K562 (cell line): ENCODE measurements at regions not wholly inside any gene's neighbourhood (a gene's known extent, or its start where the extent isn't known, plus 50 kb on each side); places are given as distances from the start of the nearest gene placed in this dataset.
A peak's percentile ranks its signal among the peaks of the same experiment; 100 is the strongest.

Source experiments
- ATAC-seq: fragments of 200-7000 bp; cut with Tn5 transposase; 3 replicates; pipeline ENCODE4 v1.9.1; 2020; ENCODE audit warnings: moderate library complexity
- BruUV-seq: library from RNA; stranded (reverse); fragments of 400-500 nt; replicated peaks from 2 replicates; lab custom pipeline; 2021; lab: Mats Ljungman, UMichigan
- CTCF ChIA-PET: fragments of 300-600 bp; formaldehyde crosslinking; extraction: SDS; loops from one replicate; lab custom pipeline; 2021; ENCODE audit warnings: low intra/inter-chr PET ratio; lab: Yijun Ruan, JAX
- POLR2A ChIA-PET: fragments of 300-600, 350-650 bp; sonication (Branson Sonifier 250); formaldehyde crosslinking; extraction: SDS; loops from one replicate; lab custom pipeline; 2021; ENCODE audit warnings: antibody characterized with exemption, inconsistent platforms; lab: Yijun Ruan, JAX
- DNase-seq, 4 experiments: peaks; one replicate each; pipeline versions ENCODE4 v3.0.0 to v3.0.0-alpha.2; 2011 to 2018; ENCODE audit warnings: low spot score in 3 of 4, mixed read lengths in 3 of 4; ENCODE audit errors: extremely low read depth in 1 of 4
- FAIRE-seq: peaks from 2 replicates; lab custom pipeline; 2011; peaks lifted over from hg19 to GRCh38; lab: Jason Lieb, UNC
- H2AFZ ChIP-seq: 2 replicates; pipeline ENCODE4 v1.6.0; 2011; ENCODE audit warnings: low read depth, low read length, control low read depth, inconsistent platforms
- H3K27ac ChIP-seq: fragments of 200-600 bp; 3 replicates; pipeline ENCODE4 v1.8.0; 2011; ENCODE audit warnings: low read depth, mild to moderate bottlenecking, control low read depth, inconsistent platforms, low read length, moderate library complexity, mixed read lengths; ENCODE audit errors: extremely low read depth
- H3K27me3 ChIP-seq, 2 experiments: fragments of 300-600 bp in 1 of 2; 2 replicates in 1 of 2; 3 replicates in 1 of 2; pipeline versions ENCODE4 v1.6.0 to v1.8.0; 2011; ENCODE audit warnings: inconsistent platforms in 2 of 2, low read length in 2 of 2, mild to moderate bottlenecking in 1 of 2, mixed read lengths in 1 of 2, moderate library complexity in 1 of 2; ENCODE audit not compliant: control insufficient read depth in 2 of 2, insufficient read depth in 2 of 2
- H3K36me3 ChIP-seq: fragments of 300-600 bp; 3 replicates; pipeline ENCODE4 v1.8.0; 2011; ENCODE audit warnings: mild to moderate bottlenecking, low read length, inconsistent platforms; ENCODE audit not compliant: control insufficient read depth, insufficient read depth
- H3K4me1 ChIP-seq, 2 experiments: fragments of 200-600 bp in 1 of 2; replicated peaks in 1 of 2; 2 replicates in 1 of 2; 3 replicates in 1 of 2; pipeline versions ENCODE4 v1.5.1 to v1.8.0; 2011; ENCODE audit warnings: inconsistent platforms in 2 of 2, low read length in 2 of 2, mild to moderate bottlenecking in 1 of 2, mixed read lengths in 1 of 2, moderate library complexity in 1 of 2; ENCODE audit not compliant: control insufficient read depth in 2 of 2, insufficient read depth in 2 of 2
- H3K4me2 ChIP-seq: 2 replicates; pipeline ENCODE4 v1.6.1; 2011; ENCODE audit warnings: low read length, control low read depth, inconsistent platforms, mixed read lengths; ENCODE audit not compliant: insufficient read depth
- H3K4me3 ChIP-seq: fragments of 200-600 bp; sonication (generic), shearing (Covaris generic); 2 replicates; pipeline ENCODE4 v1.5.1; 2016; ENCODE audit warnings: control low read depth, inconsistent platforms
- H3K79me2 ChIP-seq: fragments of 200-600 bp; 3 replicates; pipeline ENCODE4 v1.8.0; 2011; ENCODE audit warnings: low read length, inconsistent platforms; ENCODE audit not compliant: control insufficient read depth, insufficient read depth
- H3K9ac ChIP-seq, 2 experiments: 2 replicates each; pipeline versions ENCODE4 v1.6.0 to v1.6.1; 2011; ENCODE audit warnings: low read depth in 2 of 2, low read length in 2 of 2, control low read depth in 1 of 2, inconsistent platforms in 1 of 2, mild to moderate bottlenecking in 1 of 2, mixed read lengths in 1 of 2; ENCODE audit not compliant: insufficient read depth in 1 of 2
- H3K9me1 ChIP-seq: one replicate; pipeline ENCODE4 v1.6.0; 2011; ENCODE audit warnings: inconsistent platforms, mild to moderate bottlenecking, low read length, moderate library complexity; ENCODE audit not compliant: control insufficient read depth, insufficient read depth
- H3K9me3 ChIP-seq: replicated peaks from 2 replicates; pipeline ENCODE4 v1.5.1; 2011; ENCODE audit warnings: low read depth, low read length, inconsistent platforms; ENCODE audit not compliant: control insufficient read depth, insufficient read depth
- H4K20me1 ChIP-seq: replicated peaks from 2 replicates; pipeline ENCODE4 v1.6.1; 2011; ENCODE audit warnings: low read length, inconsistent platforms, mixed read lengths; ENCODE audit not compliant: control insufficient read depth, insufficient read depth
- C11orf30 ChIP-seq: fragments of 450-650 bp; IDR thresholded peaks from 2 replicates; pipeline ENCODE4 v1.6.1; 2016; ENCODE audit warnings: low read depth, mild to moderate bottlenecking
- GATAD2A ChIP-seq: fragments of 450-650 bp; IDR thresholded peaks from 2 replicates; pipeline ENCODE4 v1.6.1; 2017
- HDGF ChIP-seq: fragments of 450-650 bp; IDR thresholded peaks from 2 replicates; pipeline ENCODE4 v1.6.1; 2016
- HIVEP1 ChIP-seq: fragments of 250-450 bp; sonication (Bioruptor Pico); IDR thresholded peaks from 2 replicates; pipeline ENCODE4 v1.4.0; 2020; ENCODE audit warnings: mild to moderate bottlenecking
- MAFF ChIP-seq: IDR thresholded peaks from 2 replicates; pipeline ENCODE4 v1.6.1; 2012; ENCODE audit warnings: low read length, improper control_type of control experiment
- MAFK ChIP-seq: IDR thresholded peaks from 2 replicates; pipeline ENCODE4 v1.6.1; 2011; ENCODE audit warnings: low read length, improper control_type of control experiment
- MBD2 ChIP-seq: sonication (generic); IDR thresholded peaks from 2 replicates; pipeline ENCODE4 v1.6.1; 2016; ENCODE audit warnings: low read depth, borderline replicate concordance
- RBM22 ChIP-seq: fragments of 200-400 bp; formaldehyde crosslinking; IDR thresholded peaks from 2 replicates; pipeline ENCODE4 v1.6.1; 2018; ENCODE audit warnings: low read length, low read depth; ENCODE audit not compliant: poor library complexity, severe bottlenecking
- SOX6 ChIP-seq: fragments of 450-650 bp; IDR thresholded peaks from 2 replicates; pipeline ENCODE4 v1.6.1; 2014; ENCODE audit warnings: mild to moderate bottlenecking
- SRSF1 ChIP-seq: fragments of 200-400 bp; formaldehyde crosslinking; IDR thresholded peaks from 2 replicates; pipeline ENCODE4 v1.6.1; 2017; ENCODE audit warnings: mild to moderate bottlenecking, low read depth, low read length, moderate library complexity
- WGBS: fragments of 100-300 bp; shearing (Covaris generic); methylation state at CpG from one replicate; pipeline ENCODE4 v1.1.6; 2016; ENCODE audit warnings: low coverage, mixed read lengths; ENCODE audit not compliant: insufficient coverage; ENCODE audit errors: missing lambda C conversion rate; 5-methylcytosine and 5-hydroxymethylcytosine counted together
- in situ Hi-C: fragments of 300-500 bp; cut with MboI; formaldehyde crosslinking; loops from 4 replicates; pipeline ENCODE4 v1.15.0; 2018; ENCODE audit warnings: inconsistent platforms, mixed read lengths
- intact Hi-C: fragments of 100-400 bp; cut with micrococcal nuclease; formaldehyde crosslinking; loops from 2 replicates; pipeline ENCODE4 v1.14.2; 2022
- TF ChIP-seq, protein P1 (sequence below), 2 experiments: fragments of 450-650 bp; conservative IDR thresholded peaks; 2 replicates each; pipeline ENCODE4 v1.6.1; 2017; ENCODE audit warnings: mild to moderate bottlenecking in 2 of 2, moderate library complexity in 2 of 2
- TF ChIP-seq, protein P2 (sequence below): fragments of 450-650 bp; IDR thresholded peaks from 2 replicates; pipeline ENCODE4 v1.6.1; 2016; ENCODE audit warnings: antibody characterized with exemption
- TF ChIP-seq, protein P3 (sequence below): sonication (generic); formaldehyde crosslinking; IDR thresholded peaks from 2 replicates; pipeline ENCODE4 v1.8.0; 2022; ENCODE audit warnings: missing genetic modification reagents, mild to moderate bottlenecking, moderate library complexity, borderline replicate concordance
- TF ChIP-seq, protein P4 (sequence below): sonication (generic); formaldehyde crosslinking; IDR thresholded peaks from 2 replicates; pipeline ENCODE4 v1.5.0; 2020; ENCODE audit warnings: missing genetic modification reagents

DNA sequence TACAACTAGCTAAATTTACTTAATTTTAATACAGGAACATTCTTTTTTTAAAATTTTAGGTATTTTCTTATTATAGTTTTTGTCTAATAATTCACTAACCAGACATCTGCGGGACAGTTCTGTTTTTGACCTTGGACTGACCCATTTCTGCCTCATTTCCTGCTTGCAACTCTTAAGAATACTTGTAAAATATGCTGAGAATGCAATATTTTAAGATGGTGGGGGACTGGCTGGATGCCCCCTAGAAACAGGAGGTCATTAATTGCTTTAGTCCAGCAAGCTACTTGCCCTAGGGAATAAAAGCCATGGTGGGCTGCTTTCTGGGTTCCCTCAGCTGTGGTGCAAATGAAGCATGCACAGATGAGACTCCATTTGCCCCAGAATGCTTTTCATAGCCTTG is 2348.4 kb downstream of the PCDH7 start:
- no TSS peak for BruUV-seq
- in situ Hi-C loops: no loop called here

DNA sequence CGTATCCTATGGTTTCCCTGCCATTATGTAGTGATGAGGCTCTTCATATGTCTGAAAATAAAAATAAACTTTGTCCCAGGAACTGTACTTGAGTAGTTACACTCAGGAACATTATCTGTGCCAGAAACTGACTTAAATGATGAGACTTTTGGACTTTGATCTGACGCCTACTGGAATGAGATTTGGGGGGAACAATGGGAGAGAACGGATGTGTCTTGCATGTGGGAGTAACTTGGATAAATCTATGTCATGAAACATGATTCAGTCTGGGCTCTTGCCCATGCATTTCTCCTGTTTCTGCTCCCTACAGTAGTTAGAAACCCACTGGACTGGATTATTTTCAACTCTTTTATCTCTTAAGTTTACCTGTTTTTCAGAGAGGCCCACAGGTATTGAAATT is 2351.4 kb downstream of the PCDH7 start:
- intact Hi-C loops: no loop called here
- Histone ChIP-seq H3K9me3 (no peaks in the 10 kb centered on the region), H3K79me2 (no peaks in the 10 kb centered on the region), H4K20me1 (no peaks in the 10 kb centered on the region), H3K36me3 (no peaks in the 10 kb centered on the region), H3K9me1 (no peaks in the 10 kb centered on the region), H3K27ac (no peak overlapping the region), H3K4me1 (no peaks in the 10 kb centered on the region), H2AFZ (no peak overlapping the region), H3K4me3 (no peak overlapping the region), H3K27me3 (no peaks in the 10 kb centered on the region), H3K4me2 (no peak overlapping the region), H3K9ac (no peak overlapping the region)
- DNase-seq (no peak), ATAC-seq (no peak), FAIRE-seq (no peak)
- ChIA-PET CTCF (no interaction called here), POLR2A (no interaction called here)
- WGBS: 0% methylated on average over 3 of the region's 3 CpGs
- BruUV-seq: no TSS peak
- no peak for TF ChIP-seq MBD2
- TF ChIP-seq, protein P1, sequence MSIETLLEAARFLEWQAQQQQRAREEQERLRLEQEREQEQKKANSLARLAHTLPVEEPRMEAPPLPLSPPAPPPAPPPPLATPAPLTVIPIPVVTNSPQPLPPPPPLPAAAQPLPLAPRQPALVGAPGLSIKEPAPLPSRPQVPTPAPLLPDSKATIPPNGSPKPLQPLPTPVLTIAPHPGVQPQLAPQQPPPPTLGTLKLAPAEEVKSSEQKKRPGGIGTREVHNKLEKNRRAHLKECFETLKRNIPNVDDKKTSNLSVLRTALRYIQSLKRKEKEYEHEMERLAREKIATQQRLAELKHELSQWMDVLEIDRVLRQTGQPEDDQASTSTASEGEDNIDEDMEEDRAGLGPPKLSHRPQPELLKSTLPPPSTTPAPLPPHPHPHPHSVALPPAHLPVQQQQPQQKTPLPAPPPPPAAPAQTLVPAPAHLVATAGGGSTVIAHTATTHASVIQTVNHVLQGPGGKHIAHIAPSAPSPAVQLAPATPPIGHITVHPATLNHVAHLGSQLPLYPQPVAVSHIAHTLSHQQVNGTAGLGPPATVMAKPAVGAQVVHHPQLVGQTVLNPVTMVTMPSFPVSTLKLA (conservative IDR thresholded peaks at IDR 0.05): no peak
- TF ChIP-seq, protein P2, sequence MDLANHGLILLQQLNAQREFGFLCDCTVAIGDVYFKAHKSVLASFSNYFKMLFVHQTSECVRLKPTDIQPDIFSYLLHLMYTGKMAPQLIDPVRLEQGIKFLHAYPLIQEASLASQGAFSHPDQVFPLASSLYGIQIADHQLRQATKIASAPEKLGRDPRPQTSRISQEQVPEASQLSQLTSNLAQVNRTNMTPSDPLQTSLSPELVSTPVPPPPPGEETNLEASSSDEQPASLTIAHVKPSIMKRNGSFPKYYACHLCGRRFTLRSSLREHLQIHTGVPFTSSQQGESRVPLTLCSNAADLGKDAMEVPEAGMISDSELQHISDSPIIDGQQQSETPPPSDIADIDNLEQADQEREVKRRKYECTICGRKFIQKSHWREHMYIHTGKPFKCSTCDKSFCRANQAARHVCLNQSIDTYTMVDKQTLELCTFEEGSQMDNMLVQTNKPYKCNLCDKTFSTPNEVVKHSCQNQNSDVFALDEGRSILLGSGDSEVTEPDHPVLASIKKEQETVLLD: no peak
- no peak for TF ChIP-seq SOX6
- TF ChIP-seq, protein P3, sequence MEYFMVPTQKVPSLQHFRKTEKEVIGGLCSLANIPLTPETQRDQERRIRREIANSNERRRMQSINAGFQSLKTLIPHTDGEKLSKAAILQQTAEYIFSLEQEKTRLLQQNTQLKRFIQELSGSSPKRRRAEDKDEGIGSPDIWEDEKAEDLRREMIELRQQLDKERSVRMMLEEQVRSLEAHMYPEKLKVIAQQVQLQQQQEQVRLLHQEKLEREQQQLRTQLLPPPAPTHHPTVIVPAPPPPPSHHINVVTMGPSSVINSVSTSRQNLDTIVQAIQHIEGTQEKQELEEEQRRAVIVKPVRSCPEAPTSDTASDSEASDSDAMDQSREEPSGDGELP (CRISPR knock-in tag): no peak
- no peak for TF ChIP-seq HDGF
- TF ChIP-seq SRSF1: no peak
- no peak for TF ChIP-seq GATAD2A
- TF ChIP-seq, protein P4, sequence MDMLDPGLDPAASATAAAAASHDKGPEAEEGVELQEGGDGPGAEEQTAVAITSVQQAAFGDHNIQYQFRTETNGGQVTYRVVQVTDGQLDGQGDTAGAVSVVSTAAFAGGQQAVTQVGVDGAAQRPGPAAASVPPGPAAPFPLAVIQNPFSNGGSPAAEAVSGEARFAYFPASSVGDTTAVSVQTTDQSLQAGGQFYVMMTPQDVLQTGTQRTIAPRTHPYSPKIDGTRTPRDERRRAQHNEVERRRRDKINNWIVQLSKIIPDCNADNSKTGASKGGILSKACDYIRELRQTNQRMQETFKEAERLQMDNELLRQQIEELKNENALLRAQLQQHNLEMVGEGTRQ: no peak
- no peak for TF ChIP-seq HIVEP1 (CRISPR knock-in tag)
- in situ Hi-C loops: no loop called here

More for the DNA sequence above, 2348.4 kb downstream of the PCDH7 start:
- H3K9me1 ChIP-seq: no peaks in the 10 kb centered on the region
- no peak for FAIRE-seq
- intact Hi-C loops: no loop called here
- TF ChIP-seq MAFK (0 out of 2 replicates have a peak, but pooled peaks have one; percentile 42), C11orf30 (0 out of 2 replicates have a peak, but pooled peaks have one; percentile 15), RBM22 (no peak), MAFF (peak; percentile 55)
- no peaks in the 10 kb centered on the region for H3K9me3 ChIP-seq
- H3K4me2 ChIP-seq: no peak overlapping the region
- H3K9ac ChIP-seq: no peak overlapping the region
- H3K4me3 ChIP-seq: no peak overlapping the region
- WGBS: 0% methylated on average over 1 of the region's 1 CpG
- H2AFZ ChIP-seq: no peak overlapping the region
- H3K36me3 ChIP-seq: no peaks in the 10 kb centered on the region
- no peak for DNase-seq
- no peak for ATAC-seq
- POLR2A ChIA-PET: no interaction called here
- no peak overlapping the region for H3K27ac ChIP-seq
- no peaks in the 10 kb centered on the region for H4K20me1 ChIP-seq
- CTCF ChIA-PET: no interaction called here
- H3K27me3 ChIP-seq: no peaks in the 10 kb centered on the region
- H3K79me2 ChIP-seq: no peaks in the 10 kb centered on the region
- H3K4me1 ChIP-seq: no peaks in the 10 kb centered on the region
